ENCODE measurements at regions not wholly inside any gene's neighbourhood (a gene's known extent, or its start where the extent isn't known, plus 50 kb on each side); places are given as distances from the start of the nearest gene placed in this dataset.

GRCh38 chr17:51496378-51496777, 236.0 kb downstream of the UTP18 start:
- no peak for DNase-seq

DNA sequence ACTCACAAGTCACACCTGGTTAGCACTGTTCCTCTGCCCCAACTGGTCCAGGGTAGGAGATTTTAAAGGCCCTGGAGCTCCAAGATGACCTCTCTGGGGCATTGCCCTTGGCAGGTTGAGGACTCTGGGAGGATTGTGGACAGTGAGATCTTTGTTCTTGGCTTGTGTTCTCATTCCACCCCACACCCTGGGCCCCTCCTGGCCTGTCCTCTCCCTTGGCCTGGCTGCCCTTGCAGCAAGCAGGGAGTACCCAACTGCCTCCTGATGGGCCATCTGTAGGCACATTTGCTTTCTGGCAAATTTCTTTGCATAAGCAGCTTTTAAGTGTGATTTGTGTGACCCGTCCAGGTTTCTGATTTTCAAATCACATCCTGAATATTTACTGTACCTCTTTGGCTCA, 239.6 kb downstream of the UTP18 start:
- DNase-seq = no peak

DNA sequence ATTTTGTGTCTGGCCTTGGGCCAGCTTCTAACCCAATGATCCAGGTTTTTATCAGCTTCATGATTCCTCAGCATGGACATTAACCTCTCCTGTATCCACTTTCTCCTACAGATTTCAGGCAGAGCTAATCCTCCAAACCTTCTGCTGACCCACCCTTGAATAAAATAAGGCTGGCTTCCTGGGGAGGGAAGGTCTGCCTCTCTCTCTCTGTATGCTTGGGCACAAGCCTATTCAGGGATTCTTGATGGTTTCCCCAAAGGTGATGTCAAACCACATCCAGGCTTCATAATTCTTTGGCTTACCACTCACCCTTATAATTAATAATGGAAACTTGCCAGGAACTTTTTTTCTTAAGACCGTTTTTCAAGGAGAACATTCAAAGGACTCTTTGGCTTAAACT, 240.1 kb downstream of the UTP18 start:
- DNase-seq = no peak

GRCh38 chr17:51505450-51505849, 245.1 kb downstream of the UTP18 start:
- DNase-seq = no peak

DNA sequence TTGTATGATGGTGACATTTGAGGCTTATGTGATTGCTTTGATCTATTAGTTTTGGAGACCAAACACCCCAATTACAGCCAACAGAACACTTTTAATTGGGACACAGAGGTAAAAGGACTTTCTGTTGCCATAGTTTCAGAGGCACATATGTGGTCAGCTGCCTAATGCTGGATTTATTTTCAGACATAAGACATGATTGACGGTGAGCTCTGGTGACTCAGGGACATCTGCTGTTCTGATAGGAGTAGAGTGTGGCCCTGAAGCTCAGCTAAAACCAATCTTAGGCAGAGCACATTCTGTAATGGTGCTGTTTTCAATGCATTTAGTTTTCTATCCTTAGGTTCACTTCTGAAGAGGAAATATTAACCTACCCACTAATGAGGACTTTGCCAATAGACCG, 247.1 kb downstream of the UTP18 start:
- no peak for DNase-seq

- DNase-seq = no peak
Observed at GRCh38 chr17:51508048-51508447, 247.7 kb downstream of the UTP18 start.

DNA sequence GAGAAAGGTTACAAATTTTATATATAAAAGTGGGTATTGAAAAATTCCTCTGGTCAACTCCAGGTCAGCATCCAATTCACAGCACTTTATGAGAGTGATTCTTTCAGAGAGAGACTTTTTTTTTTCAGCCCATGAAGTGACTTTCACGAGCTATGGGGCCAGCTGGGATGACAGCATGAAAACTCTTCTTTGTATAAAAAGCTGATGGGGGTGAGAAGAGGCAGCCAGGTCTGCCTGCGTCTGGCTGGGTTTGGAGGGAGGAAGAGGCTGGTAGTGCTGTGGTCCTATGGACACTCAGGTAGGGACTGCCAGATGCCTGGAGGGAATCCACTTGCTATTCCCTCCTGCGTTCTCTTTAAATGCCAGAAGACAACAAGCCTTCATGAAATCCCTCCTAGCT, 250.6 kb downstream of the UTP18 start:
- no peak for DNase-seq

GRCh38 chr17:51512220-51512907, 252.0 kb downstream of the UTP18 start:
- no peak for DNase-seq

- DNase-seq = no peak
Observed at GRCh38 chr17:51516924-51517323, 256.6 kb downstream of the UTP18 start.

- no peak for DNase-seq
Observed at GRCh38 chr17:51524524-51524923, 264.2 kb downstream of the UTP18 start.

DNA sequence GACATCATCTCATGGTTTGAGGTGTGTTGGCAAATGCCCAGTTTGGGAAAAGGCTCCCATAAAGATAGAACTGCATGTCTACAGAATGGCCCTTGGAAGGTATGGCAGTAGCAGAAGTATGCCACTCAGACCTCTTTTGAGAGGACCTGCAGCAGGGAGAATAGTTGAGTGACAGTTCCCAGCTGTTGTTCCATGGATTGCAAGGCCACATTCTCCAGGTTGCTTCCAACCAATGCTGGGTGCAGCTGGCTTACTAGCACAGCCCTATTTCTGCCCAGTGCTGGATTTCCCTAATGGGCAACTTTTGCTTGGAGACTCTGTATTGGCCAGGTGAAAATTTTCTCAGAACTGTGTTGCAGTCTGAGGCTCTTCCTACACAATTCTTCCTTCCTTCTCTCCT, 266.2 kb downstream of the UTP18 start:
- DNase-seq = no peak

- DNase-seq = no peak
Observed at GRCh38 chr17:51527225-51527982, 267.1 kb downstream of the UTP18 start.

DNA sequence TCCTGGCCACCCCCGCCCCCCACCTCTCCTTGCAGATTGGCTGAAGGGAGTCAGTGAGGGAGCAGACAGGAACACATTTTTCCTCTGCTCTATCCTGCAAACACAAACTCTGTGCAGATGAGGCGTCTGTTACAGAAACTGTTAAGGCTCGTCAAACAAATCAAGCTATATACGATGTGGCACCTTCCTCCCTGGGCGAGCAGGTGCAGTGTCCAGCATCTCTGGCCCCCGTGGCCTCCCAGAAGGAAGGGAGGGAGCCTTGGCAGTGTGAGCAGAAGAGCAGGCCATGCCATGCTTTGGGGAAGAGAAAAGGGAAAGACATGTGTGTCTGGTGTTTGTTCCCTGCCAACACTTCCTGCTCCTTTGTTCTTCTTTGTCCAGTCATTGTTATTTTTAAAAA, 267.8 kb downstream of the UTP18 start:
- no peak for DNase-seq

DNA sequence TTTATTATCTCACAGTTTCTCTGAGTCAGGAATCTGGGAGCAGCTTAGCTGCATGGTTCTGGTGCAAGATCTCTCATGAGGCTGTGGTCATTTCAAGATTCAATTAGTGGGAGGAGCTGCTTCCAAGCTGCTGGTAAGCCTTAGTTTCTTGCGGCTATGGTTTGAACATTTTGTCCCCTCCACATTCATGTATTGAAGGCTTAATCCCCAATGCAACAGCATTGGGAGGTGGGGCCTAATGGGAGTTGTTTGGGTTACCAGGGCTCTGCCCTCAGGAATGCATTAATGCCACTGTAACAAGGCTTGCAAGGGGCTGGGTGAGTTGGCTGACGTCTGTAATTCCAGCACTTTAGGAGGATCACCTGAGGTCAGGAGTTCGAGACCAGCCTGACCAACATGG, 272.9 kb downstream of the UTP18 start:
- no peak for DNase-seq

DNA sequence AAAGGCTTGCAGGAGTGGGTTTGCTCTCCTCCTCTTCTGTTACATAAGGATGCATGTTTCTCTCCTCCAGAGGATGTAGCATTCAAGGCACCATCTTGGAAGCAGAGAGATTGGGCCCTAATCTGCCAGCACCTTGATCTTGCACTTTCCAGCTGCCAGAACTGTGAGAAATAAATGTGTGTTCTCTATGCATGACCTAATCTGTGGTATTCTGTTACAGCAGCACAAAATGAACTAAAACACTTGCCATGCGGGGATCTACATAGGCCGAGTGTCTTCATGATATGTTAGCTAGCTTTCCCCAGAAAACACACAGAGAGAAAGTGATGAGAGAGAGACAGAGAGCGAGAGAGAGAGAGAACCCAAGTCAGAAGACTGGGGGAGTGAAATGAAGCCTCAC, 273.5 kb downstream of the UTP18 start:
- DNase-seq = no peak

- DNase-seq = no peak
Observed at GRCh38 chr17:51536627-51537026, 276.3 kb downstream of the UTP18 start.

- DNase-seq = no peak
Observed at GRCh38 chr17:51537996-51538550, 277.7 kb downstream of the UTP18 start.

DNA sequence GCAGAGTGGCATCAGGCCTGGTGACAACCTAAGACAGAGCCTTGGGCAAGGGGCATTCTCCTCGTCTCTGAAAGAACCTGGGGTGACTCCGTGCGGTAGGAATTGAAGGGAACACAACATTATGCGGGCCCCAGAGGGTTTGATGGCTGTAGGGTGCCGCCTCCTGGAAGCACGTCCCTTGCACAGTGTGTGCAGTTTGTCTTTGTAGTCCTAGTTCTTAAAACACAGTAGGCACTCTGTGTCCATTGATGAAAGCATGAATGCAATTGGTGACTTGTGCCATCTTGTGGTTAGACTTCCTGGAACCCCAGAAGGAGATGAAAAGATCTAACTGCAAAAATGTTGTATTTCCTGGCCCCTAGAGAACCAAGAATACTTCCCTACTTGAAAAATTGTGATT, 279.8 kb downstream of the UTP18 start:
- DNase-seq = no peak

DNA sequence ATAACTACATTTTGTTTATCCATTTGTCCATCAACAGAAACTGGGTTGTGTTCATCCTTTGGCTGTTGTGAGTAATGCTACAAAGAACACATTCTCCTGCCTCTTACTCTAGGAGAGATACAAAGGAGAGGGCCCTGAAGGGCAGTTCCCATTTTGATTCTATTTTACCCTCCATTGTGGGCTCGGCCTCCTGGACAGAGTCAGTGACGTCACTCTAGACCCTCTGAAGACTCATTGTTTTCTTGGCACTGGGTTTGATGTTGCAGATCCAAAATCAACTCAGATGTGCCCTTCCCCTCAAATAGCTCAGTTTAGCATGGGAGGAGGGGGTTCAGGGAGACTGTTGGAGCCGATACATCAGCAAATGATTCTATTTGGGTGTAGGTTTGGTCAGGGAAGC, 280.9 kb downstream of the UTP18 start:
- DNase-seq = no peak

DNA sequence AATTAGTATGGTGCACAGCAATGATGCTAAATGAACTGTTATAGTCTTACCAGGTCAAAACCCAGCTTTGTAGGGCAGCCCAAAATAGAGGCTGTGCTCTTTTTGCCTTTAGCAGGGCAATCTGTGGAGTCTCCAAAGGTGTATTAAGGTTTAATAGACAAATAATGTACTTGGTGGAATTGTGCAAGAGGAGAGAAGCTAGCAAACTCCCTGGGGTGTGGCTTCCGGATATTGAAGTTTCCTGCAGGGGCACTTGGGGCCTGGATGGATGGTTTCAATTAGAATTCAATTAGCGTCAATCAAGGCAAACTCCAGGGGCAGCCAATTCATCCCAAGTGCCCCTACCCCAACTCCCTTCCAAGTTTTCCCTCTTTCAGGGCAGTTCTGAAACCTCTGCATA, 285.8 kb downstream of the UTP18 start:
- DNase-seq = no peak

DNA sequence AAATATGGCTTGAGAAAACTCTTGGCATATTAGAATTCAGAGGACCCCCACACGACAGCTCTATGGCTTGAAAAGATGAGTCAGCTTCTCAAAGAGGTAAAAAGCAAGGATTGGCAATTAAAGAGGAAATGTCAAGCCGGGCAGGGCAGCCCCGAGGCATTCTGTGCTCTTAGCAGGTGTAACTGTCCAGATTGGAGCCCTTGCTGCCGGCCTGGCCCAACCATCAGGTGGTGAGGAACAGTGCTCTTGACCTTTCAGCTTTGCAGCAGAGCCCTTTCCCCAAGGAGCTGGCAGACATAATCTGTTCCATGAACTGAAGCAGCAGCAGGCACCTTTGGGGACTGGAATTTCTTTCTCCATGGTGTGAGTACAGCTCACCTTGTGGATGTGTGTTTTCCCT, 287.8 kb downstream of the UTP18 start:
- DNase-seq = no peak

DNA sequence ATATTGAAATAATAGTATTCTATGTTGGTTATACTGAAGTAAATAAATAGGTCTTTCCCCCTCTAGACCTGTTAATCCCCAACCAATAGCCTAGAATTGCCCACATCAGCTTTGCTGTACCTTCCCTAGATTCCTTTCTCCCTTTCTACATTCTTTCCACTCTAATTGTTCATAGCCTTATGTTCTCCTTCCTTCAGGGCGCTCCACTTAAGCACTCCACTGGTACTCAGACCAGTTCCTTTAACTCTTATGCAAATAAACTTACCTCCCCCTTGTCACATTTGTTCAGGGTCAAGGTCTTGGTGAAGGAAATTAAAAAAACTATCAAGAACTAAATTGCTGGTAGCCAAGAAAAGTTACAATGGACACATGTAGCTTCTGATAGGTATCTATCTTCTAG, 294.8 kb downstream of the UTP18 start:
- no peak for DNase-seq

- DNase-seq = no peak
Observed at GRCh38 chr17:51559778-51560177, 299.4 kb downstream of the UTP18 start.

DNA sequence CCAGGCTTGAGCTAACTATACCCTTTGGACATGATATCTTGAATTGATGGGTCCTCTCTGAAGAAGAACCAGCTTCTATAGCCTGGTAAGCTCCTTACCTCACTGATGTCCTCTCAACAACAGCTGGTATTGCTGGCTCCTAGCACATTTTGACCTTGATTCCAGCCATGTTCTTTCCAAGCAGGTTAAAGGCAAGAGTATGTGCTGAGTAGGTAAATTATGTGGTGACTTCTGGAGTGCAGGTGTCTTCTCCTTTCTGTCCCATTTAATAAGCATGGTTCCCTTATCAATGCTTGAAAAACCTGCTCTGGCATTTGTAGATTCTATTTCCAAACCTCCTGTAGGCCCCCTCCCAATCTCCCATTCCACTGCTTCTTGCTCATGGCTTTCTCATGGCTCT, 300.1 kb downstream of the UTP18 start:
- DNase-seq = no peak

DNA sequence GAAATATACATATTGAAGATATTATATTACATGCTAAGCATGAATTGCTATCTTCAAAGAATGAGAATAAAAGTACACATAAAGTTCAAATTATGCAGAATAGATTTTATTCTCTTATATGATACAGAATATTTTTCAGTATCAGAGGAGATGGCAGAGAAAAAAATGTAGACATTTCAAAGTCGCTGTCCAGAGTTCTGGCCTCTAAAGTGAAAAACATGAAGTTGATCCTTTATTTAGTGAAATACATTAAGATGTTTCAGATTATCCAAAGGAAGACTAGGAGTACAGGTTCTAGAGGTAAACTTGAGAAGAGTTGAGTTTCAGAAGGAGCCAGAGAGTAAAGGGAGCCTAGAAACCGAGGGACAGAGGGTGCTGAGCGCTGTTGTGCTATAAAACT, 303.6 kb downstream of the UTP18 start:
- DNase-seq = no peak
